ENCODE measurements at regions not wholly inside any gene's neighbourhood (a gene's known extent, or its start where the extent isn't known, plus 50 kb on each side); places are given as distances from the start of the nearest gene placed in this dataset.

GRCh38 chr5:54669845-54670244 is 152.3 kb downstream of the SNX18 start (continued):
- no peak for TF ChIP-seq CTCF (conservative IDR thresholded peaks at IDR 0.05; ENCODE audit: low read depth in 2 of 2)
- no peak for TF ChIP-seq EZH2 (IDR thresholded peaks at IDR 0.05; ENCODE audit: low read depth, unreplicated experiment)
- no peak for TF ChIP-seq CREB1 (CRISPR knock-in tag; IDR thresholded peaks at IDR 0.05; ENCODE audit: low read depth)
- no peak for TF ChIP-seq STAT1 (IDR thresholded peaks at IDR 0.05; ENCODE audit: unreplicated experiment)
- TF ChIP-seq ETS1 (IDR thresholded peaks at IDR 0.05): no peak

GRCh38 chr5:54669285-54669684 is 151.7 kb downstream of the SNX18 start:
- Histone ChIP-seq H3K9me2 (ENCODE audit: insufficient read depth) (peaks cover 3% of the 10 kb centered on the region; the same call in 1 of the 2 replicates), H3K27ac (ENCODE audit: low read depth) (no peak overlapping the region), H3K79me2 (replicated peaks; ENCODE audit: insufficient read depth) (no peaks in the 10 kb centered on the region), H4K20me1 (replicated peaks; ENCODE audit: insufficient read depth) (no peaks in the 10 kb centered on the region), H3K27me3 (ENCODE audit: insufficient read depth) (no peaks in the 10 kb centered on the region), H2AFZ (no peak overlapping the region), H3K36me3 (ENCODE audit: insufficient read depth) (peaks cover 9% of the 10 kb centered on the region; the same call in 1 of the 2 replicates), H3F3A (replicated peaks; ENCODE audit: low read depth) (no peaks in the 10 kb centered on the region), H3K4me2 (no peak overlapping the region), H3K4me1 (ENCODE audit: insufficient read depth) (no peaks in the 10 kb centered on the region), H3K4me3 (no peak overlapping the region)
- no peak for ATAC-seq
- no peak for DNase-seq (ENCODE audit: low spot score)
- Mint-ChIP-seq H3K4me3 (no peak overlapping the region), H3K27ac (no peak overlapping the region), H3K9me3 (peaks cover 33% of the 10 kb centered on the region), H3K27me3 (ENCODE audit: insufficient read depth, low read depth, poor library complexity) (no peaks in the 10 kb centered on the region), H3K4me1 (no peaks in the 10 kb centered on the region), H3K36me3 (ENCODE audit: low read depth) (peaks cover 14% of the 10 kb centered on the region; the same call in 2 of the 3 replicates)
- no peak for TF ChIP-seq STAT1 (IDR thresholded peaks at IDR 0.05; ENCODE audit: unreplicated experiment)
- no peak for TF ChIP-seq EZH2 (IDR thresholded peaks at IDR 0.05; ENCODE audit: low read depth, unreplicated experiment)
- no peak for TF ChIP-seq ETS1 (IDR thresholded peaks at IDR 0.05)
- TF ChIP-seq EZH2phosphoT487 (IDR thresholded peaks at IDR 0.05; ENCODE audit: unreplicated experiment): no peak
- TF ChIP-seq ZNF114 (CRISPR knock-in tag; IDR thresholded peaks at IDR 0.05): no peak
- TF ChIP-seq NANOG (IDR thresholded peaks at IDR 0.05; ENCODE audit: borderline replicate concordance): no peak
- no peak for TF ChIP-seq ZNF462 (CRISPR knock-in tag; IDR thresholded peaks at IDR 0.05)
- TF ChIP-seq JUNB (IDR thresholded peaks at IDR 0.05; ENCODE audit: unreplicated experiment): no peak

All from GM23338 (cell line).